ENCODE measurements at regions not wholly inside any gene's neighbourhood (a gene's known extent, or its start where the extent isn't known, plus 50 kb on each side); places are given as distances from the start of the nearest gene placed in this dataset.

GRCh38 chr16:48082516-48082915 is 73.3 kb downstream of the ABCC12 start:
- TF ChIP-seq CTCF (conservative IDR thresholded peaks at IDR 0.05; ENCODE audit: low read length) (no peak), EZH2phosphoT487 (IDR thresholded peaks at IDR 0.05; ENCODE audit: borderline replicate concordance, low read depth, low read length) (no peak)

Measured in OCI-LY7 (cell line).